ENCODE measurements at regions not wholly inside any gene's neighbourhood (a gene's known extent, or its start where the extent isn't known, plus 50 kb on each side); places are given as distances from the start of the nearest gene placed in this dataset.

GRCh38 chr1:115233598-115233997, 104.5 kb downstream of the NGF start:
- no peaks in the 10 kb centered on the region for H3K4me1 ChIP-seq (ENCODE audit: control insufficient read depth, low read depth, low read length)
- no peak overlapping the region for H3K9ac ChIP-seq (ENCODE audit: low read length)
- H3K27me3 ChIP-seq (ENCODE audit: control insufficient read depth, insufficient read depth, low read length) = no peaks in the 10 kb centered on the region
- H3K27ac ChIP-seq (ENCODE audit: low read length) = no peak overlapping the region
- H3K4me3 ChIP-seq (ENCODE audit: low read length) = no peak overlapping the region
- H3K36me3 ChIP-seq (ENCODE audit: control insufficient read depth, low read depth, low read length) = no peaks in the 10 kb centered on the region
- no peaks in the 10 kb centered on the region for H3K9me3 ChIP-seq (ENCODE audit: control insufficient read depth, low read depth, low read length)

GRCh38 chr1:115230281-115230680, 107.8 kb downstream of the NGF start:
- Histone ChIP-seq H3K9me3 (ENCODE audit: control insufficient read depth, low read depth, low read length) (no peaks in the 10 kb centered on the region), H3K4me1 (ENCODE audit: control insufficient read depth, low read depth, low read length) (no peaks in the 10 kb centered on the region), H3K4me3 (ENCODE audit: low read length) (no peak overlapping the region), H3K36me3 (ENCODE audit: control insufficient read depth, low read depth, low read length) (no peaks in the 10 kb centered on the region), H3K27me3 (ENCODE audit: control insufficient read depth, insufficient read depth, low read length) (no peaks in the 10 kb centered on the region), H3K27ac (ENCODE audit: low read length) (no peak overlapping the region), H3K9ac (ENCODE audit: low read length) (no peak overlapping the region)

- no peak overlapping the region for H3K27ac ChIP-seq (ENCODE audit: low read length)
Measured at GRCh38 chr1:115229016-115229415, 109.0 kb downstream of the NGF start.

GRCh38 chr1:115228191-115228590, 109.9 kb downstream of the NGF start:
- no peak overlapping the region for H3K4me3 ChIP-seq (ENCODE audit: low read length)
- no peaks in the 10 kb centered on the region for H3K36me3 ChIP-seq (ENCODE audit: control insufficient read depth, low read depth, low read length)
- no peak overlapping the region for H3K27ac ChIP-seq (ENCODE audit: low read length)
- no peaks in the 10 kb centered on the region for H3K9me3 ChIP-seq (ENCODE audit: control insufficient read depth, low read depth, low read length)
- no peak overlapping the region for H3K9ac ChIP-seq (ENCODE audit: low read length)
- no peaks in the 10 kb centered on the region for H3K4me1 ChIP-seq (ENCODE audit: control insufficient read depth, low read depth, low read length)
- no peaks in the 10 kb centered on the region for H3K27me3 ChIP-seq (ENCODE audit: control insufficient read depth, insufficient read depth, low read length)

More at GRCh38 chr1:115229016-115229415, 109.0 kb downstream of the NGF start:
- H3K4me1 ChIP-seq (ENCODE audit: control insufficient read depth, low read depth, low read length) = no peaks in the 10 kb centered on the region
- no peaks in the 10 kb centered on the region for H3K9me3 ChIP-seq (ENCODE audit: control insufficient read depth, low read depth, low read length)
- no peak overlapping the region for H3K4me3 ChIP-seq (ENCODE audit: low read length)
- H3K36me3 ChIP-seq (ENCODE audit: control insufficient read depth, low read depth, low read length) = no peaks in the 10 kb centered on the region
- no peak overlapping the region for H3K9ac ChIP-seq (ENCODE audit: low read length)
- no peaks in the 10 kb centered on the region for H3K27me3 ChIP-seq (ENCODE audit: control insufficient read depth, insufficient read depth, low read length)

- no peak overlapping the region for H3K27ac ChIP-seq (ENCODE audit: low read length)
- no peak overlapping the region for H3K9ac ChIP-seq (ENCODE audit: low read length)
- H3K9me3 ChIP-seq (ENCODE audit: control insufficient read depth, low read depth, low read length) = no peaks in the 10 kb centered on the region
- no peaks in the 10 kb centered on the region for H3K36me3 ChIP-seq (ENCODE audit: control insufficient read depth, low read depth, low read length)
- H3K27me3 ChIP-seq (ENCODE audit: control insufficient read depth, insufficient read depth, low read length) = no peaks in the 10 kb centered on the region
- H3K4me1 ChIP-seq (ENCODE audit: control insufficient read depth, low read depth, low read length) = no peaks in the 10 kb centered on the region
- H3K4me3 ChIP-seq (ENCODE audit: low read length) = no peak overlapping the region
Measured at GRCh38 chr1:115227346-115228082, 110.5 kb downstream of the NGF start.

GRCh38 chr1:115225993-115226685, 111.9 kb downstream of the NGF start:
- no peaks in the 10 kb centered on the region for H3K9me3 ChIP-seq (ENCODE audit: control insufficient read depth, low read depth, low read length)
- no peak overlapping the region for H3K27ac ChIP-seq (ENCODE audit: low read length)
- H3K9ac ChIP-seq (ENCODE audit: low read length) = no peak overlapping the region
- no peaks in the 10 kb centered on the region for H3K36me3 ChIP-seq (ENCODE audit: control insufficient read depth, low read depth, low read length)
- H3K27me3 ChIP-seq (ENCODE audit: control insufficient read depth, insufficient read depth, low read length) = no peaks in the 10 kb centered on the region
- H3K4me1 ChIP-seq (ENCODE audit: control insufficient read depth, low read depth, low read length) = peaks cover 2% of the 10 kb centered on the region
- H3K4me3 ChIP-seq (ENCODE audit: low read length) = no peak overlapping the region

GRCh38 chr1:115224636-115225035, 113.4 kb downstream of the NGF start:
- no peak overlapping the region for H3K9ac ChIP-seq (ENCODE audit: low read length)
- no peaks in the 10 kb centered on the region for H3K36me3 ChIP-seq (ENCODE audit: control insufficient read depth, low read depth, low read length)
- no peaks in the 10 kb centered on the region for H3K27me3 ChIP-seq (ENCODE audit: control insufficient read depth, insufficient read depth, low read length)
- no peak overlapping the region for H3K27ac ChIP-seq (ENCODE audit: low read length)
- H3K4me1 ChIP-seq (ENCODE audit: control insufficient read depth, low read depth, low read length) = peaks cover 4% of the 10 kb centered on the region
- no peaks in the 10 kb centered on the region for H3K9me3 ChIP-seq (ENCODE audit: control insufficient read depth, low read depth, low read length)
- no peak overlapping the region for H3K4me3 ChIP-seq (ENCODE audit: low read length)

- Histone ChIP-seq H3K27me3 (ENCODE audit: control insufficient read depth, insufficient read depth, low read length) (no peaks in the 10 kb centered on the region), H3K27ac (ENCODE audit: low read length) (no peak overlapping the region), H3K36me3 (ENCODE audit: control insufficient read depth, low read depth, low read length) (no peaks in the 10 kb centered on the region), H3K4me3 (ENCODE audit: low read length) (no peak overlapping the region), H3K9me3 (ENCODE audit: control insufficient read depth, low read depth, low read length) (no peaks in the 10 kb centered on the region), H3K4me1 (ENCODE audit: control insufficient read depth, low read depth, low read length) (peaks cover 4% of the 10 kb centered on the region), H3K9ac (ENCODE audit: low read length) (no peak overlapping the region)
Measured at GRCh38 chr1:115222616-115223402, 115.2 kb downstream of the NGF start.

- no peak overlapping the region for H3K27ac ChIP-seq (ENCODE audit: low read length)
- no peak overlapping the region for H3K4me3 ChIP-seq (ENCODE audit: low read length)
- no peaks in the 10 kb centered on the region for H3K27me3 ChIP-seq (ENCODE audit: control insufficient read depth, insufficient read depth, low read length)
- H3K9me3 ChIP-seq (ENCODE audit: control insufficient read depth, low read depth, low read length) = no peaks in the 10 kb centered on the region
- H3K4me1 ChIP-seq (ENCODE audit: control insufficient read depth, low read depth, low read length) = peaks cover 4% of the 10 kb centered on the region
- H3K9ac ChIP-seq (ENCODE audit: low read length) = no peak overlapping the region
- H3K36me3 ChIP-seq (ENCODE audit: control insufficient read depth, low read depth, low read length) = no peaks in the 10 kb centered on the region
Measured at GRCh38 chr1:115220340-115221270, 117.4 kb downstream of the NGF start.

GRCh38 chr1:115219927-115220326, 118.1 kb downstream of the NGF start:
- H3K27ac ChIP-seq (ENCODE audit: low read length) = no peak overlapping the region
- H3K36me3 ChIP-seq (ENCODE audit: control insufficient read depth, low read depth, low read length) = no peaks in the 10 kb centered on the region
- H3K9ac ChIP-seq (ENCODE audit: low read length) = no peak overlapping the region
- H3K4me3 ChIP-seq (ENCODE audit: low read length) = no peak overlapping the region
- H3K27me3 ChIP-seq (ENCODE audit: control insufficient read depth, insufficient read depth, low read length) = no peaks in the 10 kb centered on the region
- H3K9me3 ChIP-seq (ENCODE audit: control insufficient read depth, low read depth, low read length) = no peaks in the 10 kb centered on the region
- peaks cover 4% of the 10 kb centered on the region for H3K4me1 ChIP-seq (ENCODE audit: control insufficient read depth, low read depth, low read length)

- H3K4me1 ChIP-seq (ENCODE audit: control insufficient read depth, low read depth, low read length) = peaks cover 4% of the 10 kb centered on the region
- no peak overlapping the region for H3K4me3 ChIP-seq (ENCODE audit: low read length)
- H3K9ac ChIP-seq (ENCODE audit: low read length) = no peak overlapping the region
- no peaks in the 10 kb centered on the region for H3K36me3 ChIP-seq (ENCODE audit: control insufficient read depth, low read depth, low read length)
- H3K27me3 ChIP-seq (ENCODE audit: control insufficient read depth, insufficient read depth, low read length) = no peaks in the 10 kb centered on the region
- no peak overlapping the region for H3K27ac ChIP-seq (ENCODE audit: low read length)
- no peaks in the 10 kb centered on the region for H3K9me3 ChIP-seq (ENCODE audit: control insufficient read depth, low read depth, low read length)
Measured at GRCh38 chr1:115218699-115219098, 119.3 kb downstream of the NGF start.
